BE2C (cell line): ENCODE measurements at regions not wholly inside any gene's neighbourhood (a gene's known extent, or its start where the extent isn't known, plus 50 kb on each side); places are given as distances from the start of the nearest gene placed in this dataset.

ENCODE experiments used
- DNase-seq: peaks from one replicate; pipeline ENCODE4 v3.0.0-alpha.2; 2020
- H3K27me3 ChIP-seq: fragments of 250-450 bp; sonication (Bioruptor Pico); 2 replicates; pipeline ENCODE4 v1.5.1; 2020; ENCODE audit warnings: mild to moderate bottlenecking
- H3K36me3 ChIP-seq: fragments of 250-450 bp; sonication (Bioruptor Pico); 2 replicates; pipeline ENCODE4 v1.5.1; 2020; ENCODE audit warnings: mild to moderate bottlenecking
- H3K4me1 ChIP-seq: fragments of 250-450 bp; sonication (Bioruptor Pico); 2 replicates; pipeline ENCODE4 v1.5.1; 2020
- H3K4me3 ChIP-seq: 2 replicates; pipeline ENCODE4 v1.5.1; 2011; ENCODE audit warnings: low read depth, low read length
- H3K9me3 ChIP-seq: fragments of 250-450 bp; sonication (Bioruptor Pico); 2 replicates; pipeline ENCODE4 v1.5.1; 2020
- CTCF ChIP-seq: IDR thresholded peaks from 2 replicates; pipeline ENCODE4 v1.5.1; 2012; ENCODE audit warnings: mild to moderate bottlenecking, low read depth, low read length

GRCh38 chr14:71187633-71188356 is 280.5 kb downstream of the PCNX1 start:
- no peaks in the 10 kb centered on the region for H3K36me3 ChIP-seq
- TF ChIP-seq CTCF: no peak
- DNase-seq: no peak
- no peaks in the 10 kb centered on the region for H3K9me3 ChIP-seq
- no peaks in the 10 kb centered on the region for H3K27me3 ChIP-seq
- no peak overlapping the region for H3K4me3 ChIP-seq
- peaks cover 3% of the 10 kb centered on the region; the same call in 1 of the 2 replicates for H3K4me1 ChIP-seq

- H3K4me1 ChIP-seq: no peaks in the 10 kb centered on the region
- no peak overlapping the region for H3K4me3 ChIP-seq
- no peak for TF ChIP-seq CTCF
- no peak for DNase-seq
- no peaks in the 10 kb centered on the region for H3K9me3 ChIP-seq
- no peaks in the 10 kb centered on the region for H3K36me3 ChIP-seq
- no peaks in the 10 kb centered on the region for H3K27me3 ChIP-seq
These were observed 283.6 kb downstream of the PCNX1 start for GRCh38 chr14:71190770-71191374.

- Histone ChIP-seq H3K36me3 (no peaks in the 10 kb centered on the region), H3K4me3 (no peak overlapping the region), H3K4me1 (no peaks in the 10 kb centered on the region), H3K9me3 (no peaks in the 10 kb centered on the region), H3K27me3 (no peaks in the 10 kb centered on the region)
- DNase-seq: no peak
- TF ChIP-seq CTCF: no peak
These were observed 286.4 kb downstream of the PCNX1 start for GRCh38 chr14:71193663-71194062.

GRCh38 chr14:71194251-71194650 is 287.0 kb downstream of the PCNX1 start:
- Histone ChIP-seq H3K9me3 (no peaks in the 10 kb centered on the region), H3K27me3 (no peaks in the 10 kb centered on the region), H3K4me3 (no peak overlapping the region), H3K36me3 (no peaks in the 10 kb centered on the region), H3K4me1 (no peaks in the 10 kb centered on the region)
- DNase-seq: no peak
- TF ChIP-seq CTCF: no peak

- Histone ChIP-seq H3K36me3 (no peaks in the 10 kb centered on the region), H3K4me1 (no peaks in the 10 kb centered on the region), H3K27me3 (no peaks in the 10 kb centered on the region), H3K4me3 (no peak overlapping the region), H3K9me3 (no peaks in the 10 kb centered on the region)
- no peak for DNase-seq
- TF ChIP-seq CTCF: no peak
These were observed 289.7 kb downstream of the PCNX1 start for GRCh38 chr14:71196921-71197320.

GRCh38 chr14:71198687-71199086 is 291.4 kb downstream of the PCNX1 start:
- TF ChIP-seq CTCF: no peak
- H3K4me1 ChIP-seq: no peaks in the 10 kb centered on the region
- no peak for DNase-seq

More at GRCh38 chr14:71198687-71199086, 291.4 kb downstream of the PCNX1 start:
- H3K4me3 ChIP-seq: no peak overlapping the region
- no peaks in the 10 kb centered on the region for H3K9me3 ChIP-seq
- no peaks in the 10 kb centered on the region for H3K27me3 ChIP-seq
- H3K36me3 ChIP-seq: no peaks in the 10 kb centered on the region
